ENCODE measurements at regions not wholly inside any gene's neighbourhood (a gene's known extent, or its start where the extent isn't known, plus 50 kb on each side); places are given as distances from the start of the nearest gene placed in this dataset.
A peak's percentile ranks its signal among the peaks of the same experiment; 100 is the strongest.

- no peak for DNase-seq
- H3K27me3 ChIP-seq (ENCODE audit: low read depth) = no peaks in the 10 kb centered on the region
- H3K9me3 ChIP-seq = no peaks in the 10 kb centered on the region
- ATAC-seq = no peak
- intact Hi-C loops (cut with DNase I) = no loop called here
- TF ChIP-seq, protein P1, sequence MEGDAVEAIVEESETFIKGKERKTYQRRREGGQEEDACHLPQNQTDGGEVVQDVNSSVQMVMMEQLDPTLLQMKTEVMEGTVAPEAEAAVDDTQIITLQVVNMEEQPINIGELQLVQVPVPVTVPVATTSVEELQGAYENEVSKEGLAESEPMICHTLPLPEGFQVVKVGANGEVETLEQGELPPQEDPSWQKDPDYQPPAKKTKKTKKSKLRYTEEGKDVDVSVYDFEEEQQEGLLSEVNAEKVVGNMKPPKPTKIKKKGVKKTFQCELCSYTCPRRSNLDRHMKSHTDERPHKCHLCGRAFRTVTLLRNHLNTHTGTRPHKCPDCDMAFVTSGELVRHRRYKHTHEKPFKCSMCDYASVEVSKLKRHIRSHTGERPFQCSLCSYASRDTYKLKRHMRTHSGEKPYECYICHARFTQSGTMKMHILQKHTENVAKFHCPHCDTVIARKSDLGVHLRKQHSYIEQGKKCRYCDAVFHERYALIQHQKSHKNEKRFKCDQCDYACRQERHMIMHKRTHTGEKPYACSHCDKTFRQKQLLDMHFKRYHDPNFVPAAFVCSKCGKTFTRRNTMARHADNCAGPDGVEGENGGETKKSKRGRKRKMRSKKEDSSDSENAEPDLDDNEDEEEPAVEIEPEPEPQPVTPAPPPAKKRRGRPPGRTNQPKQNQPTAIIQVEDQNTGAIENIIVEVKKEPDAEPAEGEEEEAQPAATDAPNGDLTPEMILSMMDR (IDR thresholded peaks at IDR 0.05) = no peak
- no peak overlapping the region for H3K4me3 ChIP-seq
- H3K36me3 ChIP-seq = no peaks in the 10 kb centered on the region
- H3K27ac ChIP-seq = no peak overlapping the region
- H3K4me1 ChIP-seq = no peaks in the 10 kb centered on the region
Measured at GRCh38 chr13:106797081-106797640, 229.2 kb upstream of the ARGLU1 start.

DNA sequence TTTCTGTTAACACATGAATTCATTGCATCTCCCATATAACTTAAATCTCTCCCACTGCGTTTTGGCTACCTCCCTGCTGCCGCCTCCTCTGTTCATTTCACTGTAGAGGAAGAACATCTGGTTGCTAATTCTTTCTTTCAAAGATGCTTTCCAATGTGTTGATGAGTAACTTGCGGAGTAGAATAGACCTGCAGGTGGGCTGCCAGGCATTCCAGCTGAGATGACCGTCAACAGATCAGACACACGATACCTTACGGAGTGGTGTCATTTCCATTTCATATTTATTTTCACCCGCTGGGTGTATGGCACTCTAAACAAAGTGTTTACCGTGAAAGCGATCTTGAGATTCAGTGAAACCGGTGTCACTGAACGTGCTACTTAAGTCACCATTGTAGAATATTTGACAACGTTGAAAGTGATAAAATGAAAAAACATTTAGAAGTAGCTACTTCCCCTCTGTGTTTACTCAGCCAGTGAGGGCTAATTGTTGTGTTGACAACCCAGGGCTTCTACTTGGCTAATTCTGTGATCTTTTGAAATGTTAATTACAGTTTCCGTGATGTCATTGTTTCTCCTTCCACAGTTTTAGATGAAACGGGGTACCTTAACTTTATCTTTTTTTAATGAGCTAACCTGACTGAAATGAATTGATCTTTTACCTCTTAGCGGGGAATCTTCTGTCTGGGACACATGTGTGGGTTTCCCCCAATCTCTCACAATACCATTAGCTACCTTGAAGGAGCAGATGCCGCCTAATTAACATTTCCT, 228.5 kb upstream of the ARGLU1 start:
- H3K4me3 ChIP-seq = peak overlapping the region; percentile 29
- TF ChIP-seq, protein P1 (IDR thresholded peaks at IDR 0.05) = no peak
- DNase-seq (no peak), ATAC-seq (no peak)
- no peaks in the 10 kb centered on the region for H3K4me1 ChIP-seq
- intact Hi-C loops (cut with DNase I) = no loop called here
- no peaks in the 10 kb centered on the region for H3K36me3 ChIP-seq
- H3K27ac ChIP-seq = no peak overlapping the region
- H3K9me3 ChIP-seq = no peaks in the 10 kb centered on the region
- H3K27me3 ChIP-seq (ENCODE audit: low read depth) = no peaks in the 10 kb centered on the region

DNA sequence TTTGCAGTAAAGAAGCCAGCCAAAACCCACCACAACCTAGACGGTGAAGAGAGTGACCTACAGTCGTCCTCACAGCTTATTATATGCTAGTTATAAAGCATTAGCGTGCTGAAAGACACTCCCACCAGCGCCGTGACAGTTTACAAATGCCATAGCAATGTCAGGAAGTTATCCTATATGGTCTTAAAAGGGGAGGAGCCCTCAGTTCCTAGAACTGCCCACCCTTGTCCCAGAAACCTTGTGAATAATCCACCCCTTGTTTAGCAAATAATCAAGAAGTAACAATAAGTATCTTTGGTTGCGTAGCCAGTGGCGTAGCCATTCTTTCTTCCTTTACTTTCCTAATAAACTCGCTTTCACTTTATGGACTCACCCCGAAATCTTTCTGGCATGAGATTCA, 227.9 kb upstream of the ARGLU1 start:
- peak overlapping the region; percentile 29 for H3K4me3 ChIP-seq
- intact Hi-C loops (cut with DNase I) = no loop called here
- H3K27ac ChIP-seq = no peak overlapping the region
- H3K27me3 ChIP-seq (ENCODE audit: low read depth) = no peaks in the 10 kb centered on the region
- TF ChIP-seq, protein P1 (IDR thresholded peaks at IDR 0.05) = no peak
- no peaks in the 10 kb centered on the region for H3K4me1 ChIP-seq
- DNase-seq (no peak), ATAC-seq (no peak)
- no peaks in the 10 kb centered on the region for H3K9me3 ChIP-seq
- no peaks in the 10 kb centered on the region for H3K36me3 ChIP-seq

DNA sequence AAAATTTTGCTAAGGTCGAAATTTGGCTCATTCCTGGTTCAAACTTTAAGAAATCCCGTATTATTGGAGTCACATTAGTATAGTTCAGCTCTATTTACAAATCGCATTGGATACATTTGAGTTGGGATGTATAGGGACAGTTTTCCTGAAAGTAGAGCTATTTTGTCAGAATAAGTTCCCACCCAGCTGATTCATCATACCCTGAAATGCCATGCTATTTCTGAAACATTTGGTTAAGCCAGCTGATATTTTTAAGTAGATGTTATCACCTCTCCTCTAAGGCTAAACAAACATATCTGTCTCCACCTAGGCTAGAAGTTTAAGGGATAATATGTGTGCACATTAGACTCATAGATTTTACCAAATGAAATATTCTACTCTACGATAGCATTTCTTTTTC, 226.2 kb upstream of the ARGLU1 start:
- Histone ChIP-seq H3K27ac (no peak overlapping the region), H3K36me3 (no peaks in the 10 kb centered on the region), H3K4me1 (no peaks in the 10 kb centered on the region), H3K27me3 (ENCODE audit: low read depth) (no peaks in the 10 kb centered on the region), H3K9me3 (no peaks in the 10 kb centered on the region), H3K4me3 (no peak overlapping the region)
- TF ChIP-seq, protein P1 (IDR thresholded peaks at IDR 0.05) = no peak
- ATAC-seq = no peak
- intact Hi-C loops (cut with DNase I) = no loop called here
- DNase-seq = no peak

DNA sequence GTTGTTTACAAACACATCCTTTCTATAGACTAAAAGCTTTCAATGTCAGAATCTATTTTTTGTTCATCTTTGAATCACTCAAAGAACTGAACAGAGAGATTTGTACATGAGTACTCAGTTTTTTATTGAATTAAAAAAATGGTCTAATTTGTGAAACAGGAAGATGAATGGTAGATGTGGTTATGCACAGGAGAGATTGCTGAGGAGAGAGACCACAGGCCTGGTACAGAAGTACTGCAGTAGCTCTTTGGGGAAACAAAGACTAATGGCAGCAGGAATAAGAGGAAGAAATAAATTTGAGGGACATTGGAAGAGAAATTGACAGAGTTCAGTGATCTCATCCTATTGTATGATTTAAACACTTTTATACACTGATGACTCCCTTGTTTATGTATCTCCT, 222.0 kb upstream of the ARGLU1 start:
- no peak overlapping the region for H3K4me3 ChIP-seq
- intact Hi-C loops (cut with DNase I) = no loop called here
- TF ChIP-seq, protein P1 (IDR thresholded peaks at IDR 0.05) = no peak
- H3K4me1 ChIP-seq = no peaks in the 10 kb centered on the region
- no peaks in the 10 kb centered on the region for H3K9me3 ChIP-seq
- DNase-seq (no peak), ATAC-seq (no peak)
- no peaks in the 10 kb centered on the region for H3K27me3 ChIP-seq (ENCODE audit: low read depth)
- H3K36me3 ChIP-seq = no peaks in the 10 kb centered on the region
- H3K27ac ChIP-seq = no peak overlapping the region

Measured in lower lobe of right lung (tissue), 2 donors.